Occipital lobe (tissue), 1 donor: ENCODE measurements at regions not wholly inside any gene's neighbourhood (a gene's known extent, or its start where the extent isn't known, plus 50 kb on each side); places are given as distances from the start of the nearest gene placed in this dataset.
"Not testable (repeated sequence)": the region's sequence is repeated elsewhere in the genome, so short reads cannot be mapped to it uniquely, and the experiment has no call there.

ENCODE experiments used
- DNase-seq: peaks from one replicate; lab custom pipeline; 2025; lab: John Stamatoyannopoulos, UW

GRCh38 chr15:96468036-96468435 lies 137.5 kb downstream of the NR2F2 start:
- no peak for DNase-seq

- no peak for DNase-seq
These were observed 140.3 kb downstream of the NR2F2 start for GRCh38 chr15:96470681-96471310.

DNA sequence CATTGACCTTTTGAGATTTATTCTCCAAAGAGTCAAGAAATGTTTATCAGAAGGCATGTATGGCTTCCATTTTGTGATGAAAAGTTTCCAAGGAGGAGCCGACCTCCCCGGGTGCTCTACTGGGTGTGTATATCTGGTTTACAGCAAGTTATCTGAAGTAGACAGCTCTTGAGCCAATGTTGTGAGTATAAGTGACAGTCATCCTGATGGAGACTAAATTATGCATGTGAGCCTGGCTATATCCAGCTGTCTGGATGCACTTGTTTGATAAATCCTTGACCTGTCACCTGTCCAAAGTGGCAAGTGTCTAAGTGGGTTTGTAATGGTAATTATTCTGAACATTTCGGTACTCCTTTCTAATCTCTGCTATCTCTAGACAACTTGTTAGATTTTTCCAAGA lies 142.2 kb downstream of the NR2F2 start:
- DNase-seq, result no peak

- no peak for DNase-seq
These were observed 143.1 kb downstream of the NR2F2 start for GRCh38 chr15:96473556-96473955.

DNA sequence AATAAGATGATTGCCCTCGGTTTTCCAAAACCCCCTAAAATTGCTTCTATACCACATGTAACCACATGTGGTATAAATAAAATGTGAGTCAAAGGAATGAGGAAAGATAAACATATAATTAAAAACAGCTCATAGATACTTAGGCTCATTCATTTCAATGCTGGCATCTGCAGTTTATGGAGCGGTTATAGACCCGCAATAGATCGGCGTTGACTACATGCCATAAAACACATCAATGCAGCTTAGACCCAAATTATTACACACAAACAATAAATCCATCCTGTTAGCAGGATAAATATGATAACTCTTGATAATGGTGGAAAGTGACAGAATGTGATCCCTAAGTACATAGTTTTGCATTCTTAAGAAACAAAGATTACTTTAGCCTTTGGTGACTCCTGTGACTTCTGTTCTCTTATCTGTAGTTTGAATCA lies 143.7 kb downstream of the NR2F2 start:
- DNase-seq, result no peak

GRCh38 chr15:96477227-96477626 lies 146.7 kb downstream of the NR2F2 start:
- no peak for DNase-seq

DNA sequence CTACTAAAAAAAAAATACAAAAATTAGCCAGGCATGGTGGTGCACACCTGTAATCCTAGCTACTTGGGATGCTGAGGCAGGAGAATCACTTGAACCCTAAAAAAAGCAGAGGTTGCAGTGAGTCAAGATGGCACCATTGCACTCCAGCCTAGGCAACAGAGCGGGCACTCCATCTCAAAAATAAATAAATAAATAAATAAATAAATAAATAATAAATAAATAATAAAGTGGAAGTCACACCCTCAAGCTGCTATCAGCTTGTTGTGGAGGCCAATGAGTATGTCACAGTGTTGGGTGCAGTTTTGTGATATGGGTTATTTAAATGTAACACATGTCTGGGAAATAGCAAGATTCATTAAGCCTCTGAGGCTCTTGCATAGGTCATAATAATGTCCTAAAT lies 153.9 kb downstream of the NR2F2 start:
- DNase-seq, result not testable (repeated sequence)

DNA sequence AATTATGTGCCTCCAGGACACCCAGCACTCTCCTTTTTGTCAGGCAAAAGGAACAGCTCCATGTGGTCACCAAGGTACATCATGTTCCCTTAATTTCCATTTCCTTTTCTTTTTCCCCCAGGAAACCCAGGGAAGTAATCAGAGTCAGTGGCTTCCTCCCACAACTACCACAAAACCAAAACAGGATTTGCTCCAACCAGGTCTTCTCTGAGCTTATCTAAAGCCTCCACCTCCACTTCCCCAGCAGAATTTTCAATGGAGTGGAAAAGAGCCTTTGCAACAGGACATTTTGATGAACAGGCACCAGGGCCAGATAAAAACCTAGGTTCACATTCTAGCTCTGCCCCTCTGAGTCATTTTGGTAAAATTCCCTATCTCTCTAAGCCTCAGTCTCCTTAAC lies 154.3 kb downstream of the NR2F2 start:
- DNase-seq, result no peak

DNA sequence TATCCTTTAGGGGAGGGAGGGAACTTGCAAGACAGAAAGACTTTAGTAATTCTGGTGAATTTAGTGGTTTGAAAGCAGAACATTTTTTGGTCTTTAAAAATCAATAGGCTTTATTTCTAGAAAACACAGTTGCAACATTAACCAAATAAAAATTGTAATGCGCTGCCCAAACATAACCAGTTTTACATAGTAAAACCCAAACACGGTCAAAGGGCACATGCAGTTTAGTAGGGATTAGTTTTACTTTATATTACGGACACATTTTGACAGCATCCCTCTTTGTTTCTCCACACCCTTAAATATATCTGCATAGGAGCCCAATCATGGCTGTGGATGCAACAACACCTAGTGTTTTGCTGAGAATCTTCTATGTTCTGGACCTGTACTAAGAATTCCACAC lies 156.7 kb downstream of the NR2F2 start:
- DNase-seq, result no peak

GRCh38 chr15:96491066-96491699 lies 160.7 kb downstream of the NR2F2 start:
- not testable (repeated sequence) for DNase-seq

DNA sequence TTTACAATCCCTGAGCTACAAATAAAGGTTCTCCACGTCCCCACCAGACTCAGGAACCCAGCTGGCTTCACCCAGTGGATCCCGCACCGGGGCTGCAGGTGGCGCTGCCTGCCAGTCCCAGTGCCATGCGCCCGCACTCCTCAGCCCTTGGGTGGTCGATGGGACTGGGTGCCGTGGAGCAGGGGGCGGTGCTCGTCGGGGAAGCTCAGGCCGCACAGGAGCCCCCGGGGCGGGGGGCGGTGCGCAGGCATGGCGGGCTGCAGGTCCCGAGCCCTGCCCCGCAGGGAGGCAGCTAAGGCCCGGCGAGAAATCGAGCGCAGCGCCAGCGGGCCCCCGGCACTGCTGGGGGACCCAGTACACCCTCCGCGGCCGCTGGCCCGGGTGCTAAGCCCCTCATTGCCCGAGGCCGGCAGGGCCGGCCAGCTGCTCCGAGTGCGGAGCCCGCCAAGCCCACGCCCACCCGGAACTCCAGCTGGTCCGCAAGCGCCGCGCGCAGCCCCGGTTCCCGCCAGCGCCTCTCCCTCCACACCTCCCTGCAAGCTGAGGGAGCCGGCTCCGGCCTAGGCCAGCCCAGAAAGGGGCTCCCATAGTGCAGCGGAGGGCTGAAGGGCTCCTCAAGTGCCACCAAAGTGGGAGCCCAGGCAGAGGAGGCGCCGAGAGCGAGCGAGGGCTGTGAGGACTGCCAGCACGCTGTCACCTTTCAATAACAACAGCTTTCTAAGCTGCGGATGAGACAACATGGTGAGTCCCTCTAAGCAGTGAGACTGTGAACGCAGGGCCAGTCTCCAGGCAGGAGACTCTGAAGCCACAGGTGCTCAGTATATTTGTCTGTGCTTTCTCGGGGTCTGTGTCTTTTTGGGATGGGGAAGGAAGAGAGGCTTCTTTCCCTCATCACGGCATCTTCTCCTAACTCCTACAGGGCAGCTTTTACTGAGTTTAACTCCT lies 161.5 kb downstream of the NR2F2 start:
- DNase-seq, result not testable (repeated sequence)

DNA sequence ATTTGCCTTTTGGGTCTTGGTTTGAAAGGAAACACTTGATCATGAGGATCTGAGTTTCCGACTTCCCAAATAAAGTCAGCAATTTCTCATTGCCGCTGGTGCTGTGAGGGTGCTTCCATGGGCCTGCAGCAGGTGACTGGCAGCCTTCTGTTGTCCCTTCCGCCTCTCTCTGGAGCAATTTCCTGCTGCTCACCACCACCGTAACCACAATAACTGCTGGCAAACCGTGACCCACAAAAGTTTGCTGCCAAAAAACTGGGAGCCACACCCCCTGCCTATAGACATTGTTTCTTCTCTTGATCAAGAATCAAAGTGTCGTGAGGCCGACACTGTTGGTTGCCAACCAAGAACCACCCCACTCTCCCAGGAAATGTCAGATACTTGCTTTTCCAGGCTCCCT lies 164.0 kb downstream of the NR2F2 start:
- DNase-seq, result no peak

GRCh38 chr15:96495386-96495785 lies 164.9 kb downstream of the NR2F2 start:
- no peak for DNase-seq

- no peak for DNase-seq
These were observed 167.5 kb downstream of the NR2F2 start for GRCh38 chr15:96497951-96498350.

- no peak for DNase-seq
These were observed 170.0 kb downstream of the NR2F2 start for GRCh38 chr15:96500508-96500907.

GRCh38 chr15:96501362-96501761 lies 170.9 kb downstream of the NR2F2 start:
- no peak for DNase-seq

DNA sequence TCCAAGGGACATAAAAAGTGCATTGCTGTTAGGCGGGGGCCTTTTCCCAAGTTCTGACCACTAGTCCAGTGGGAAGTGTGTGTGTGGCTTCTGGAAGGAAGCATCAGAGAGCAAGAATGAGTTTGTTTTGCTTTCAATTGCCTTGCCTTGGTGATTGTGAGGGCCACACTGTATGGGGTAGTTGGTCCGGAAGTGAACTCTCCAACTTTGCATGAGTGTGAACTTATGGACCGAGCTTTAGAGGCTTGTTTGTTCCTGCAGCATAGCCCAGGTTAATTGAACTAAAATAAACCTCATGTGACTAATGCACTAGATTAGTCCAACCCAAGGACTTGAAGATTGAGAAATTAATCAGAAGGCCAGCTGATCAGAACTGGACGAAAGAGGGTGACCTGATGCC lies 171.7 kb downstream of the NR2F2 start:
- no peak for DNase-seq

GRCh38 chr15:96503276-96503675 lies 172.8 kb downstream of the NR2F2 start:
- no peak for DNase-seq

- no peak for DNase-seq
These were observed 173.9 kb downstream of the NR2F2 start for GRCh38 chr15:96504371-96504770.

DNA sequence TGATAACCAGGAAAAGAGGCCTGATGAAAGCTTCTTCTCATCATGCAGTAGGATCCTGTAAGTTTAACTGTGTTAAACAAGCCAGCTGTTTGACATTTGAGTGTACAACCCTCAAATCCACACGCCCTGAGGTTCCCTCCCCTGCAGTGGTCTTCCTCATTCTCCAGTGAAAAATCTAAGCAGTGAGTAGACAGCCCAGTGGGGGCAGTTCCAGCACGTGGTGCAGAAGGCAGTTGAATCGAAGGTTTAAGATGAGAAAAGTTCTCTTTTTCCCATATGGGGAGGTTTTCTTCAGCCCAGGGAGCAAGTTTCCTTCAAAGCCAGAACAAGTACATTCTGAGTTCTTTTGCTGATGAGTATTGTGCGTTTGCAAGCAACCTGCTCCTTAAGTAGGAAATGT lies 174.5 kb downstream of the NR2F2 start:
- no peak for DNase-seq

DNA sequence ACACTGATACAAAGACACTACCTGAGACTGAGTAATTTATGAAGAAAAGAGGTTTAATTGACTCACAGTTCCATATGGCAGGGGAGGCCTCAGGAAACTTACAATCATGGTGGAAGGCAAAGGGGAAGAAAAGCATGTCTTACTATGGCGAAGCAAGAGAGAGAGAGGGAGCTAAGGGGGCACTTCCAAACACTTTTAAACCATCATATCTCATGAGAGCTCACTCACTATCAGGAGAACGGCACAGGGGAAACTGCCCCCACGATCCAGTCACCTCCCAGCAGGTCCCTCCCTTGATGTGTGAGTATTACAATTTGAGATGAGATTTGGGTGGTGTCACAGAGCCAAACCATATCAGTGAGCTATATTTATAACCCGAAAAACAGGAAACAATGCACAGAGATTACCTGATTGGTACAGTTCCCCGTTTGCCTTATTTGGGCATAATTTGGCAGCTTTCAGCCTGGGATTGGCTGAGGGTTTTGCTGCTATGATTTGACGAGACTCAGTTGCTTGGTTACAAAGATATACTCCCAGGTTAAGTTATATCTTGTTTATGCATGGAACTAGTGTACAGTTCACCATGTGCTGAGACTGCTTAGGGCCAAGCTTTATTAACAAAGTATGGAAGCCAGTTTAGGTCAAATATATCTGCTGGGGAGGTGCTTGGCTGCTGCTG lies 184.2 kb downstream of the NR2F2 start:
- no peak for DNase-seq

GRCh38 chr15:96515371-96515770 lies 184.9 kb downstream of the NR2F2 start:
- DNase-seq, result no peak
